ENCODE measurements at regions not wholly inside any gene's neighbourhood (a gene's known extent, or its start where the extent isn't known, plus 50 kb on each side); places are given as distances from the start of the nearest gene placed in this dataset.

GRCh38 chr2:111628221-111628620 lies 255.8 kb downstream of the ANAPC1 start:
- TF ChIP-seq CTCF (IDR thresholded peaks at IDR 0.05) = no peak
- no peak for TF ChIP-seq POLR2AphosphoS5 (IDR thresholded peaks at IDR 0.05; ENCODE audit: low read depth, low read length)
- TF ChIP-seq TCF7L2 (IDR thresholded peaks at IDR 0.05; ENCODE audit: low read depth, low read length) = no peak
